Amygdala (tissue), 56 donors: ENCODE measurements at regions not wholly inside any gene's neighbourhood (a gene's known extent, or its start where the extent isn't known, plus 50 kb on each side); places are given as distances from the start of the nearest gene placed in this dataset.
A peak's percentile ranks its signal among the peaks of the same experiment; 100 is the strongest.

Source experiments
- DNase-seq, 56 donors: peaks; one replicate each; lab custom pipeline; 2025; lab: John Stamatoyannopoulos, UW

GRCh38 chr5:67405101-67405364 is 208.4 kb upstream of the CD180 start:
- no peak for DNase-seq

DNA sequence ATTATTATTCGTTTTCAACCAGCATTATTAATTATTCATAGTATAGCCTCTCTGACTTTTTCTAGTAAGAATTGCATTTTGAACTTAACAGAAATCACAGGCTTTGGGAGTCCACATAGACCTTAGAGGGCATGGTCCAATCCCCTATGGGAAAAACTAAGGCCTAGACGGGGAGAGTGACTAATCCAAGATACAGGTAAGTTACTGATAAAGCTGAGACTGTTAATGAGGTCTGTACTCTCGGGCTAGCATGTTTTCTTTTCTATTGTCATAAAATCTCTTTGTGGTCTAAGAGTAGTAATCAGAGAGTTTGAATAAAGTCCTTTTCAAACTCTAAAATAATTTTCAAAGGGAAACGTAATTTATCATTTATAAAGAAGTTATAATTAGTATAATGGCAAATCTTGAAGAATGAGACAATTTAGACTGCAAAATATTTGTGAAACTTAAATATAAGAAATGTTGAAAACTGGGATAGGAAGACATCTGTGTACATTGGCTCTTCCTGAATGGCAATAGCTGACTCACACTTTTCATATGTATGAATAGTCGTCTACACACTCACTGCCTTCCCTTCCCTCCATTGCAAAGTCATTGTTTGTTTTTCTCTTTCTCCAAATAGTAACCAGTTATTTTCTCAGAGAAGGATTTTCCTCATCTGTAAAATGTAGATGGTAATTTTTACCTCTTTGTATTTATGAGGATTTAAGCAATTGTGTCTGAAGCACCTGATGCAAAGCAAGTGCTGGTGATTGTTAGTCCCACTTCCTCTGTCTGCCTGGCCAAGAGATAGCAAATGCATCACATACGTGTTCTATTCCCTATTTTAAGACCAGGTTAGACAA is 207.9 kb upstream of the CD180 start:
- DNase-seq, result no peak

DNA sequence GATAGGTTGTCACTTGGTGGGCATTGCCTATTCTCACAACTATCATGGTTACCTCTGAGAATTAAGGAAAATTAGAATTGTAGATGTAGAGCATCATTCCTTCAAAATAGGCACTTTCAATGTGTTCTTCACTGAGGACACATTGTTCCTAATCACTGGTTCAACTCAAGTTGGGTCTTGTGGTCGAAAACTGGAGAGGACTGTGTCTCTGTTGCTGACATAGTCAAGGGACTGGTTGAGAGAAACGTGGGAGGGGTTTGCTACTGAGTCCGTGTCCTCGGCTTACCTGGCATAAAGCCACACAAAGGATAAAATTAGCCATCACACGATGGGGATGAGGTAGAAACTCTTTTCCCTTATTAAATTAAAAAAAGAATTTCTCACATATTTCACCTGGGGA is 205.9 kb upstream of the CD180 start:
- no peak for DNase-seq

- DNase-seq, result no peak
Observed at GRCh38 chr5:67401172-67401571, 204.6 kb upstream of the CD180 start.

GRCh38 chr5:67400752-67401151 is 204.2 kb upstream of the CD180 start:
- DNase-seq, result no peak

- DNase-seq, result peak in 9 of 56 donors; percentile 1 to 41 (median 8)
Observed at GRCh38 chr5:67395790-67396418, 199.3 kb upstream of the CD180 start.

DNA sequence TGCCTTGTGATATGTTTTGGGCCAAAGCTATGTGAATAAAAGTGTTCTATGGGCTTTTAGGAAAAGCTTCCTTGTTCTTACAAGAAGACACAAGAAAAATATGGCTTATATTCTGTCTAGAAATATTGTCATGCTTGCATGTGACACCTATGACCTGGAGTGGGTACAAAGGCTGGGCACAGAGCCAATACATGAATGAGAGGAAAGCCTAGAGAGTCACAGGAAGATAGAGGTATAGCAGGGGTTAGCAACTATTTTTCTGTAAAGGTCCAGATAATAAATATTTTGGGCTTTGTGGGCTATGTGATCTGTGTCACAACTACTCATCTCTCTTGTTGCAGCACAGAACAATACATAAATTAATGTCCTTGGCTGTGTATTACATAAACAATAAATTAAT is 196.6 kb upstream of the CD180 start:
- DNase-seq, result no peak

GRCh38 chr5:67390935-67391334 is 194.3 kb upstream of the CD180 start:
- DNase-seq, result no peak

DNA sequence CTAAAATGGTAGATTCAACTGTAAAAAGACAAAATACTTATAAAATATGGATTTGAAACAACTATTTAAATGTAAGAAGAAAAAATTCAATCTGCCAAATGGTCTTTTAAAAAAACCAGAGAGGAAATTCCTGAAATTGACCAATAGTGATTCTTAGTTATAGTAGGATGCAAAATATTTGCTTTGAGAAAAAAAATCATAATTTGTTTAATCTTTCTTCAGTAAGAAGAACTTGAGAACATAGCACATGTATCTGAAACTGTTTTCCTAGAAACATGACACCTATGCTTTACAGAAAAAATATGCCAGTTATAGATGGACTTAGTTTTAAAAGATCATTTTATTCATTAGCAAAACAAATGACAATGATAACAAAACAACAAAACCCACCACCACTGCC is 186.9 kb upstream of the CD180 start:
- DNase-seq, result no peak

- peak in 2 of 56 donors; percentile 3 to 15 for DNase-seq
Observed at GRCh38 chr5:67381236-67381880, 184.8 kb upstream of the CD180 start.

DNA sequence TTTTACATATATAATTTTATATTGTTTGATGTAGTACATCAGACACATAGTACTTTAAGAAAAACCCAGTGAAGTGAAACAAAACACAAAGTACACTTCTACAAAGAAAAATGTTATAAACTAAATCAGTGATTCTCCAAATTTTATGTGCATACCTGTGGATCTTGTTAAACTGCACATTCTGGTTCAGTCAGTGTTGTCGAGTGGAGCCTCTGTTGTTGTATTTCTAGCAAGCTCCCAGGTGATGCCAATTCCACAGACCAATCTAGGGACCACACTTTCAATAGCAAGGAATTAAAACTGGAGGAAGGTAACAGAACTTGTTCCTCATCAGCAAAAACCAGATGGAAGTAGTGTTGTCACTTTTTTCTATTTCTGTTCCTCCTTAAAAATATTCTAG is 183.8 kb upstream of the CD180 start:
- DNase-seq, result no peak

DNA sequence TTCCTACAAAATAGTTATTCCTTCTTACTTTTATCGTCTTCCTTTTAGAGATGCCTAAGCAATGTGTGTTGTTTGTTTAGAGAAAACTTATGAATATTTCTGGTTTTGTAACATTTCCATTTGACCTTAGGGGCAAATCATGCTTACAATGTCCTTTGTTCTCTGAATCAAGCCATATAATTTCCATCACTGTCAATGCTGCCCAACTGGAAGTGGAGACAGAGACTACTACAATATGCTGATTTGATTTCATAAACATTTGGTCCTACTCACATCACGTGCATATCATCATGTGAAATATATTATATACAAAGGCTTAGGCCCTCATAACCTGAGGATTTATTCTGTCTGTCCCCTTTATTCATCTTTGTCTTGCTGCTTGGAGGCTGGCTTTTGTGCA is 183.2 kb upstream of the CD180 start:
- DNase-seq, result no peak

DNA sequence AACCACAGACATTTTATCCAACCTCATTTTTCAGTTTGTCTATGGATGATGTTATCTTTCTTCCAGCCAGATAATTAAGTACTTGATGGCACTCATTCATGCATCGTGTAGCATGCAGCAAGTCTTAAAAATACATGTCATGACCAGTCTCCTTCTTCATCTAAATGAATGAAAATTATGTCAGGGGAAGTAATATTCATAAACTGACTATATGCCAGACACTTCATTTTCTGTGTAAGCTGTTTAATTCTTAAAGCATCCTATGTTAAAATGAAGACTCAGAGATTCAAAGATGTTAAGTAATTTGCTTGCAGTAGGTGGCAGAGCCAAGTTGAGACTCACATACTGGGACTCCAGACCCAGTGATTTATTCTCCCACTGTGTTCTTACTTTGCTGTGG is 181.7 kb upstream of the CD180 start:
- DNase-seq, result no peak

DNA sequence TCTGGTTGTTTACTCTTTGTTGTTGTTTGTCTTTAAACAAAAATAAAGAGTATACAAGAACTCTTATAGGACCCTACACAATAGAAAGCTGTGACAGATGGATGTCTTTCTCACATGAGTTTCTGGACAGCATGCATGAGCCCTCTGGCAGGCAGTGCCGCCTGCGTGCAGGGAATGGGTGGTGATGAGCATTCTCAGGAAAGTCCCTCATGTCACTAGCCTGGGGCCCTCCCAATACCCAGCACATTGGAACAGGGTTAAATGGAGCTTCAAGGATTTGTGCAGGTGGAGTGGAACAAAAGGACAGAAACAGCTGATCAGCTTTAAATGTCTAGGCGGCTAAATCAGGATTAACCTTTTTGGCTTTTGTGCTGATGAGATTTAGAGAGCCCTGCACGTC is 181.0 kb upstream of the CD180 start:
- DNase-seq, result peak in 1 of 56 donors; percentile 24

GRCh38 chr5:67375606-67376005 is 179.0 kb upstream of the CD180 start:
- DNase-seq, result no peak

GRCh38 chr5:67374378-67374777 is 177.8 kb upstream of the CD180 start:
- DNase-seq, result no peak

GRCh38 chr5:67373518-67373917 is 176.9 kb upstream of the CD180 start:
- no peak for DNase-seq

DNA sequence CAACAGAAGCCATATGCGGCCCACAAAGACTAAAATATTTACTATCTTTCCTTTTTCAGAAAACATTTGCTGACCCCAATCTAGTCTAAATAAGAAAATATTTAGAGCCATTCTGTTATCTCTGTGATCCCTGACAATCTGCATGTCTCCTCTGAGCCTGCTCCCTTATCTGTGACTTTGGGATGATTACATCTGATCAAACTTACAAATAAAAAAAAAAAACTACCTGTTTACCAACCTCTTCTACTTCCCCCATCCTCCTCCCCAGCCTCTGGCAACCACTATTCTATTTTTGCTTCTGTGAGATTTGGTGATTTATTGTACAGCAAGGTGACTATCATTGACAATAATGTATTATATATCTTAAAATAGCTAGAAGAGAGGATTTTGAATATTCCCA is 176.3 kb upstream of the CD180 start:
- DNase-seq, result no peak

GRCh38 chr5:67371924-67372323 is 175.3 kb upstream of the CD180 start:
- DNase-seq, result no peak

DNA sequence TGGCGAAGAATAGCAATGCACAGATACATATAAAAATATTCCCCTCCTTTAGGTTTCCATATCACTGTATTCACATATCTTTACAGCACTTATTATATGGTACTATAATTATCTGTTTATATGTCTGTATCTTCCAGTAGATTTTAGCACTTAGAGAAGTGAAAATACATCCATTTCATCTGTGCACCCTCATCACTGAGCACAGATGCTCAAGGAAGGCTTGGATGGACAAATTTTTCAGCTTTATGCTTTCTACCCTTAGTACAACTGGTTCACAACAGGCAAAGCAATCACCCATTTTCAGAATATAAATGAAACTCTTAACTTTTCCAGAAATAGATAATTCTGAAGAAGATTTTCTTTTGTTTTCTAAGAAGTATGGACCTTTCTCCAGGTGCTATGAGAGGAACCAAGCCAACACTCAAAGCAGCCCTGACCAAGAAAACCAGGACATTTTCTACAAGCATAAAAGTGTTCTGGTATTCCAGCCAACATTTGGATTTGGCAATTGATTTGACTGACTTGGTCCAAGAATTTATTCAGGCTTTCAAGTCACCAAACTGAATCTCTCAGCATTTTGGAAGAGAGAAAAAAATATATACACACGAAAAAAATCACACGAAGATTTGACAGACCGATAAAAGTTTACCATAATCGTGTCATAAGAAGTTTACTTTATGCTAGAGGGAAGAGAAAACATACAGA is 170.2 kb upstream of the CD180 start:
- no peak for DNase-seq

GRCh38 chr5:67366276-67366675 is 169.7 kb upstream of the CD180 start:
- DNase-seq, result peak in 2 of 56 donors; percentile 4 to 9
